ENCODE measurements at regions not wholly inside any gene's neighbourhood (a gene's known extent, or its start where the extent isn't known, plus 50 kb on each side); places are given as distances from the start of the nearest gene placed in this dataset.

DNA sequence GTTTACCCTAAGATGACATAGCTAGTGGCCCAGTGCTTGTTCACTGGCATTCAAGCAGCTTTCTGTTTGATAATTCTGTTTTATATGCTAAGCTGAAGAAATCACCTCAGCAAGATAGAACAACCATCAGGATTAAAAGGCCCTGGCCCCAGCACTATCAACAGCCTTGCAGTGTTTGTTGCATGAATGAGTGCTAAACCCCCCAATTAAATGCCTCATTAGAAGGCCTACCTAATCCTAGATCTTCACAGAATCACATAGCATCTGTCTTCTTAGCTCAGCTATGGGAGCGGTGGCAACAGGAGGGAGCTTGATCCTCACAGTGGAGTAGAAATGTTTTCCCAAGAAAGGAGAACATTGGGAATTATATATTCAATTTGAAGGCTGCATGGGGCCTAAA, 194.1 kb upstream of the HNMT start:
- no peak for TF ChIP-seq EZH2 (IDR thresholded peaks at IDR 0.05; ENCODE audit: borderline replicate concordance, low read depth, low read length, severe bottlenecking)
- TF ChIP-seq, protein P1, sequence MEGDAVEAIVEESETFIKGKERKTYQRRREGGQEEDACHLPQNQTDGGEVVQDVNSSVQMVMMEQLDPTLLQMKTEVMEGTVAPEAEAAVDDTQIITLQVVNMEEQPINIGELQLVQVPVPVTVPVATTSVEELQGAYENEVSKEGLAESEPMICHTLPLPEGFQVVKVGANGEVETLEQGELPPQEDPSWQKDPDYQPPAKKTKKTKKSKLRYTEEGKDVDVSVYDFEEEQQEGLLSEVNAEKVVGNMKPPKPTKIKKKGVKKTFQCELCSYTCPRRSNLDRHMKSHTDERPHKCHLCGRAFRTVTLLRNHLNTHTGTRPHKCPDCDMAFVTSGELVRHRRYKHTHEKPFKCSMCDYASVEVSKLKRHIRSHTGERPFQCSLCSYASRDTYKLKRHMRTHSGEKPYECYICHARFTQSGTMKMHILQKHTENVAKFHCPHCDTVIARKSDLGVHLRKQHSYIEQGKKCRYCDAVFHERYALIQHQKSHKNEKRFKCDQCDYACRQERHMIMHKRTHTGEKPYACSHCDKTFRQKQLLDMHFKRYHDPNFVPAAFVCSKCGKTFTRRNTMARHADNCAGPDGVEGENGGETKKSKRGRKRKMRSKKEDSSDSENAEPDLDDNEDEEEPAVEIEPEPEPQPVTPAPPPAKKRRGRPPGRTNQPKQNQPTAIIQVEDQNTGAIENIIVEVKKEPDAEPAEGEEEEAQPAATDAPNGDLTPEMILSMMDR (IDR thresholded peaks at IDR 0.05; ENCODE audit: borderline replicate concordance, extremely low read depth, low read length, poor library complexity, severe bottlenecking): no peak

Measured in DND-41 (cell line).